ENCODE measurements at regions not wholly inside any gene's neighbourhood (a gene's known extent, or its start where the extent isn't known, plus 50 kb on each side); places are given as distances from the start of the nearest gene placed in this dataset.

DNA sequence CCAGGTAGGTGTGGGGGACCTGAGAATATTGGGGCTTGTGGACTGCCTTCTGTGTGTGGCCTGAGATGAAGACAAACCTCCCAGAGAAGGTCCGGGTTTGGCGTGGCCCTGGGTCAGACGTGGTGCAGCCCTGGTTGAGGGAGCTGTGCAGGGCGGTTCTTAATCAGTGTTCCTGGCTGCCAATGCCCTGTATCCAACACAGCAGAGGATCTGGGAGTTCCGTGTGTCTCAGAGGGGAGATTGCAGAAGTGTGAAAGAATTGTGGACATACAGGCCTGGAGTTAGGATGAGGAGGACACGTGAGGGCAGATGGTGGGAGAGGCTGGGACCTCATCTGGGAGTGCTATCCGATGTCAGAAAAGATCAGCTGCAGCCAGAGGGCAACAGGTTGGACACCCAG, 102.0 kb upstream of the NECTIN1 start:
- RAD21 ChIA-PET (ENCODE audit: unreplicated experiment): no interaction called here
- WGBS (ENCODE audit: insufficient coverage, insufficient replicate concordance, low lambda C conversion rate, missing lambda C conversion rate): 15% methylated on average over 7 of the region's 7 CpGs
- TF ChIP-seq, protein P1, sequence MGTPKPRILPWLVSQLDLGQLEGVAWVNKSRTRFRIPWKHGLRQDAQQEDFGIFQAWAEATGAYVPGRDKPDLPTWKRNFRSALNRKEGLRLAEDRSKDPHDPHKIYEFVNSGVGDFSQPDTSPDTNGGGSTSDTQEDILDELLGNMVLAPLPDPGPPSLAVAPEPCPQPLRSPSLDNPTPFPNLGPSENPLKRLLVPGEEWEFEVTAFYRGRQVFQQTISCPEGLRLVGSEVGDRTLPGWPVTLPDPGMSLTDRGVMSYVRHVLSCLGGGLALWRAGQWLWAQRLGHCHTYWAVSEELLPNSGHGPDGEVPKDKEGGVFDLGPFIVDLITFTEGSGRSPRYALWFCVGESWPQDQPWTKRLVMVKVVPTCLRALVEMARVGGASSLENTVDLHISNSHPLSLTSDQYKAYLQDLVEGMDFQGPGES (IDR thresholded peaks at IDR 0.05): no peak
- no peak for TF ChIP-seq TCF3 (IDR thresholded peaks at IDR 0.05; ENCODE audit: borderline replicate concordance, insufficient read depth, low read depth, low read length)
- no peak for TF ChIP-seq RCOR1 (conservative IDR thresholded peaks at IDR 0.05; ENCODE audit: low read depth, low read length)
- TF ChIP-seq, protein P2, sequence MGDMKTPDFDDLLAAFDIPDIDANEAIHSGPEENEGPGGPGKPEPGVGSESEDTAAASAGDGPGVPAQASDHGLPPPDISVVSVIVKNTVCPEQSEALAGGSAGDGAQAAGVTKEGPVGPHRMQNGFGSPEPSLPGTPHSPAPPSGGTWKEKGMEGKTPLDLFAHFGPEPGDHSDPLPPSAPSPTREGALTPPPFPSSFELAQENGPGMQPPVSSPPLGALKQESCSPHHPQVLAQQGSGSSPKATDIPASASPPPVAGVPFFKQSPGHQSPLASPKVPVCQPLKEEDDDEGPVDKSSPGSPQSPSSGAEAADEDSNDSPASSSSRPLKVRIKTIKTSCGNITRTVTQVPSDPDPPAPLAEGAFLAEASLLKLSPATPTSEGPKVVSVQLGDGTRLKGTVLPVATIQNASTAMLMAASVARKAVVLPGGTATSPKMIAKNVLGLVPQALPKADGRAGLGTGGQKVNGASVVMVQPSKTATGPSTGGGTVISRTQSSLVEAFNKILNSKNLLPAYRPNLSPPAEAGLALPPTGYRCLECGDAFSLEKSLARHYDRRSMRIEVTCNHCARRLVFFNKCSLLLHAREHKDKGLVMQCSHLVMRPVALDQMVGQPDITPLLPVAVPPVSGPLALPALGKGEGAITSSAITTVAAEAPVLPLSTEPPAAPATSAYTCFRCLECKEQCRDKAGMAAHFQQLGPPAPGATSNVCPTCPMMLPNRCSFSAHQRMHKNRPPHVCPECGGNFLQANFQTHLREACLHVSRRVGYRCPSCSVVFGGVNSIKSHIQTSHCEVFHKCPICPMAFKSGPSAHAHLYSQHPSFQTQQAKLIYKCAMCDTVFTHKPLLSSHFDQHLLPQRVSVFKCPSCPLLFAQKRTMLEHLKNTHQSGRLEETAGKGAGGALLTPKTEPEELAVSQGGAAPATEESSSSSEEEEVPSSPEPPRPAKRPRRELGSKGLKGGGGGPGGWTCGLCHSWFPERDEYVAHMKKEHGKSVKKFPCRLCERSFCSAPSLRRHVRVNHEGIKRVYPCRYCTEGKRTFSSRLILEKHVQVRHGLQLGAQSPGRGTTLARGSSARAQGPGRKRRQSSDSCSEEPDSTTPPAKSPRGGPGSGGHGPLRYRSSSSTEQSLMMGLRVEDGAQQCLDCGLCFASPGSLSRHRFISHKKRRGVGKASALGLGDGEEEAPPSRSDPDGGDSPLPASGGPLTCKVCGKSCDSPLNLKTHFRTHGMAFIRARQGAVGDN (IDR thresholded peaks at IDR 0.05): no peak
- no peak for TF ChIP-seq MXI1 (IDR thresholded peaks at IDR 0.05; ENCODE audit: low read depth, low read length)
- no peak for TF ChIP-seq KLF5 (IDR thresholded peaks at IDR 0.05; ENCODE audit: partially characterized antibody)
- no peak for TF ChIP-seq SMAD1 (IDR thresholded peaks at IDR 0.05; ENCODE audit: low read depth, partially characterized antibody)
- TF ChIP-seq, protein P3, sequence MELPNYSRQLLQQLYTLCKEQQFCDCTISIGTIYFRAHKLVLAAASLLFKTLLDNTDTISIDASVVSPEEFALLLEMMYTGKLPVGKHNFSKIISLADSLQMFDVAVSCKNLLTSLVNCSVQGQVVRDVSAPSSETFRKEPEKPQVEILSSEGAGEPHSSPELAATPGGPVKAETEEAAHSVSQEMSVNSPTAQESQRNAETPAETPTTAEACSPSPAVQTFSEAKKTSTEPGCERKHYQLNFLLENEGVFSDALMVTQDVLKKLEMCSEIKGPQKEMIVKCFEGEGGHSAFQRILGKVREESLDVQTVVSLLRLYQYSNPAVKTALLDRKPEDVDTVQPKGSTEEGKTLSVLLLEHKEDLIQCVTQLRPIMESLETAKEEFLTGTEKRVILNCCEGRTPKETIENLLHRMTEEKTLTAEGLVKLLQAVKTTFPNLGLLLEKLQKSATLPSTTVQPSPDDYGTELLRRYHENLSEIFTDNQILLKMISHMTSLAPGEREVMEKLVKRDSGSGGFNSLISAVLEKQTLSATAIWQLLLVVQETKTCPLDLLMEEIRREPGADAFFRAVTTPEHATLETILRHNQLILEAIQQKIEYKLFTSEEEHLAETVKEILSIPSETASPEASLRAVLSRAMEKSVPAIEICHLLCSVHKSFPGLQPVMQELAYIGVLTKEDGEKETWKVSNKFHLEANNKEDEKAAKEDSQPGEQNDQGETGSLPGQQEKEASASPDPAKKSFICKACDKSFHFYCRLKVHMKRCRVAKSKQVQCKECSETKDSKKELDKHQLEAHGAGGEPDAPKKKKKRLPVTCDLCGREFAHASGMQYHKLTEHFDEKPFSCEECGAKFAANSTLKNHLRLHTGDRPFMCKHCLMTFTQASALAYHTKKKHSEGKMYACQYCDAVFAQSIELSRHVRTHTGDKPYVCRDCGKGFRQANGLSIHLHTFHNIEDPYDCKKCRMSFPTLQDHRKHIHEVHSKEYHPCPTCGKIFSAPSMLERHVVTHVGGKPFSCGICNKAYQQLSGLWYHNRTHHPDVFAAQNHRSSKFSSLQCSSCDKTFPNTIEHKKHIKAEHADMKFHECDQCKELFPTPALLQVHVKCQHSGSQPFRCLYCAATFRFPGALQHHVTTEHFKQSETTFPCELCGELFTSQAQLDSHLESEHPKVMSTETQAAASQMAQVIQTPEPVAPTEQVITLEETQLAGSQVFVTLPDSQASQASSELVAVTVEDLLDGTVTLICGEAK (IDR thresholded peaks at IDR 0.05; ENCODE audit: borderline replicate concordance): no peak
- TF ChIP-seq ZNF24 (IDR thresholded peaks at IDR 0.05): no peak
- TF ChIP-seq, protein P4, sequence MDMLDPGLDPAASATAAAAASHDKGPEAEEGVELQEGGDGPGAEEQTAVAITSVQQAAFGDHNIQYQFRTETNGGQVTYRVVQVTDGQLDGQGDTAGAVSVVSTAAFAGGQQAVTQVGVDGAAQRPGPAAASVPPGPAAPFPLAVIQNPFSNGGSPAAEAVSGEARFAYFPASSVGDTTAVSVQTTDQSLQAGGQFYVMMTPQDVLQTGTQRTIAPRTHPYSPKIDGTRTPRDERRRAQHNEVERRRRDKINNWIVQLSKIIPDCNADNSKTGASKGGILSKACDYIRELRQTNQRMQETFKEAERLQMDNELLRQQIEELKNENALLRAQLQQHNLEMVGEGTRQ (IDR thresholded peaks at IDR 0.05; ENCODE audit: borderline replicate concordance, low read depth, low read length): no peak
- no TSS peak for BruUV-seq (replicated peaks)
- no peaks in the 10 kb centered on the region; the same call in 1 of the 3 replicates for H3K9me3 ChIP-seq (replicated peaks; ENCODE audit: control insufficient read depth, insufficient read depth, low read length)
- no peak for FAIRE-seq
- H3K36me3 ChIP-seq (ENCODE audit: control insufficient read depth in 2 of 2, insufficient read depth in 2 of 2, low read length in 1 of 2): no peaks in the 10 kb centered on the region
- ATAC-seq: no peak
- no peak overlapping the region for H2AFZ ChIP-seq (ENCODE audit: control insufficient read depth, low read depth, low read length)
- intact Hi-C loops (cut with micrococcal nuclease; ENCODE audit: unreplicated experiment): no loop called here
- H3K27ac ChIP-seq (ENCODE audit: control insufficient read depth, insufficient read depth): no peak overlapping the region
- CTCF ChIA-PET: interaction anchor here (1.3 kb wide), 1 partner anchor 157 kb away, joined by 3 read pairs; no protein-coding TSS in a partner anchor
- no peaks in the 10 kb centered on the region for H3K79me2 ChIP-seq (ENCODE audit: control insufficient read depth, insufficient read depth, low read length)
- H3K4me2 ChIP-seq (ENCODE audit: control insufficient read depth, insufficient read depth): no peak overlapping the region
- no peak for DNase-seq (ENCODE audit: low read depth, low spot score)
- no peak overlapping the region for H3K4me3 ChIP-seq
- SMC1A ChIA-PET (ENCODE audit: uncharacterized antibody, unreplicated experiment): interaction anchor here (1.0 kb wide), 1 partner anchor 41 kb away, joined by 3 read pairs; no protein-coding TSS in a partner anchor
- in situ Hi-C loops (cut with MboI): no loop called here
- H3K9ac ChIP-seq (ENCODE audit: control insufficient read depth, insufficient read depth, low read length): no peak overlapping the region
- H3K4me1 ChIP-seq (ENCODE audit: control insufficient read depth, insufficient read depth, low read length): no peaks in the 10 kb centered on the region
- no peaks in the 10 kb centered on the region for H4K20me1 ChIP-seq (ENCODE audit: control insufficient read depth, insufficient read depth)
- POLR2A ChIA-PET: no interaction called here
- no peaks in the 10 kb centered on the region for H3K27me3 ChIP-seq (replicated peaks in 1 of 2; ENCODE audit: control insufficient read depth in 2 of 2, insufficient read depth in 2 of 2, low read length in 1 of 2)
